ENCODE measurements at regions not wholly inside any gene's neighbourhood (a gene's known extent, or its start where the extent isn't known, plus 50 kb on each side); places are given as distances from the start of the nearest gene placed in this dataset.
A peak's percentile ranks its signal among the peaks of the same experiment; 100 is the strongest.

DNA sequence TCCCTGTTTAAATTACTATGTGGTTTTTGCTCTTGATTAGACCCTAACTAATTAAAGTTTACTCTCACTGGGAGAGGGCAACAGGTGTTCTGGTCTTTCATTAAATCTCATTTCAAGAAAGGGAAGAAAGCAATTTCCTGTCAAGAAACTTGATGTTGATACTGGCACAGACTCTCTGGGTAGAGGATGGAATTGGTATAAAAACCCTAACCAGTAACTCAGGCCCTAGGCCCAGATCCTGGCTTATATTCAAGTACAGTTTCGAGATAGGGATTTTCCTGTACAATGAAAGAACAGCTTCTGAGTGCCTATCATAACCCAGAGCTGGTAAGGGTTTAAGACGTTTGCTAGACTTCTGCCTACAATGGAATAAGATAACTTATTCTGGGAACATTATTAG is 61.6 kb upstream of the ACYP2 start:
- no peak overlapping the region for H3K9ac ChIP-seq (ENCODE audit: low read length)
- no peaks in the 10 kb centered on the region for H3K79me2 ChIP-seq (ENCODE audit: insufficient read depth, low read length)
- no peaks in the 10 kb centered on the region for H4K20me1 ChIP-seq (ENCODE audit: insufficient read depth, low read length)
- TF ChIP-seq EZH2 (IDR thresholded peaks at IDR 0.05; ENCODE audit: borderline replicate concordance, low read length) = no peak
- TF ChIP-seq, protein P1, sequence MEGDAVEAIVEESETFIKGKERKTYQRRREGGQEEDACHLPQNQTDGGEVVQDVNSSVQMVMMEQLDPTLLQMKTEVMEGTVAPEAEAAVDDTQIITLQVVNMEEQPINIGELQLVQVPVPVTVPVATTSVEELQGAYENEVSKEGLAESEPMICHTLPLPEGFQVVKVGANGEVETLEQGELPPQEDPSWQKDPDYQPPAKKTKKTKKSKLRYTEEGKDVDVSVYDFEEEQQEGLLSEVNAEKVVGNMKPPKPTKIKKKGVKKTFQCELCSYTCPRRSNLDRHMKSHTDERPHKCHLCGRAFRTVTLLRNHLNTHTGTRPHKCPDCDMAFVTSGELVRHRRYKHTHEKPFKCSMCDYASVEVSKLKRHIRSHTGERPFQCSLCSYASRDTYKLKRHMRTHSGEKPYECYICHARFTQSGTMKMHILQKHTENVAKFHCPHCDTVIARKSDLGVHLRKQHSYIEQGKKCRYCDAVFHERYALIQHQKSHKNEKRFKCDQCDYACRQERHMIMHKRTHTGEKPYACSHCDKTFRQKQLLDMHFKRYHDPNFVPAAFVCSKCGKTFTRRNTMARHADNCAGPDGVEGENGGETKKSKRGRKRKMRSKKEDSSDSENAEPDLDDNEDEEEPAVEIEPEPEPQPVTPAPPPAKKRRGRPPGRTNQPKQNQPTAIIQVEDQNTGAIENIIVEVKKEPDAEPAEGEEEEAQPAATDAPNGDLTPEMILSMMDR (IDR thresholded peaks at IDR 0.05; ENCODE audit: low read length) = no peak
- H3K4me1 ChIP-seq (ENCODE audit: insufficient read depth, low read length, severe bottlenecking) = peaks cover under 1% of the 10 kb centered on the region
- no peaks in the 10 kb centered on the region for H3F3A ChIP-seq (ENCODE audit: insufficient read depth, low read length)
- H3K27ac ChIP-seq (ENCODE audit: low read depth, low read length, poor library complexity, severe bottlenecking) = no peak overlapping the region
- H3K4me3 ChIP-seq (ENCODE audit: low read depth, low read length, poor library complexity, severe bottlenecking) = no peak overlapping the region
- H3K9me3 ChIP-seq (ENCODE audit: low read length) = peaks cover 3% of the 10 kb centered on the region; the same call in 1 of the 2 replicates
- no peak overlapping the region for H3K4me2 ChIP-seq (ENCODE audit: low read length)
- H2AFZ ChIP-seq (ENCODE audit: low read length) = no peak overlapping the region
- no peaks in the 10 kb centered on the region for H3K27me3 ChIP-seq (ENCODE audit: insufficient read depth, low read length)
- no peaks in the 10 kb centered on the region; the same call in 1 of the 2 replicates for H3K36me3 ChIP-seq (ENCODE audit: insufficient read depth, low read length)
- H3K9me2 ChIP-seq (ENCODE audit: low read depth, low read length) = no peaks in the 10 kb centered on the region

DNA sequence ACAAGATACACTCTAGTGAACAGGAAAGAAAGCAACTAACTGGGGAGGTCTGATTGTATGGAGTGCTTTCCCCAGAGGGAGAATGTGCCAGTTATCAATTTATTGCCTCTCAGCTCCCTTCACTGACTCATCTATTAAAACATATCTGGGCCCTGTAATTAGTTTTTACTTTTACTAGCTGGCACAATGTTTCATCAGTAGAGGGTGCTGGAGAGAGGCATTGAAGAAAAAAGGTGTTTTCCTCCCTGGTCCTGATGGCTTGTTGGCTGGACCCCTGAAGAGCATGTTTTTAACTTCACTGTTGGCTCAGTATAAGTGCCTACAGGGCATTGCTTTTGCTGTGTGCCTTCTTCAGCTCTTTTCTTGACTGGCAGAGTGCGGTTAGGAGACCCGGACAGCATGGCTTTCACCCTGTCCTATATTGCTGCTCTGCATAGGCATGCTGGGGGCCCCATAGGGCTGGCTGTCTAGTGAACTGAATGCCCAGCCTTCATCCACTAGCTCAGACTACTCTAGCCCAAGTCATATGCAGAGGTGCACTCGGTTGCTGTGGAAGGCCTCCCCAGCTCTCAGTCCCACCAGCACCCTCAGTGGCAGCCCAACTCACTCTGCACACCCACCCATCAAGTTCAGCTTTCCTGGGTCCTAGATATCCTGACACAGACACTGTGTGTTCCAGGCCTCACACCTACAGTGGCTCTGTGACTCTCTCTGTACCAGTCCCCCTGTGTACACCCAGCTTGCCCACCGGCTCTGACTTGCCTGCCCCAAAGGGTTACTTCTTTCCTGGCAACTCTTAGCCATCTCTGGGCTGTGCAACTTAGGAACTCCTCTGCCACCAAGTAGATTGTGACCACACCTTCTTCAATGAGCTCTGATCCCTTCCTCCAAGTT is 62.3 kb upstream of the ACYP2 start:
- H3K4me3 ChIP-seq (ENCODE audit: low read depth, low read length, poor library complexity, severe bottlenecking) = no peak overlapping the region
- no peaks in the 10 kb centered on the region for H3K27me3 ChIP-seq (ENCODE audit: insufficient read depth, low read length)
- H3K9me3 ChIP-seq (ENCODE audit: low read length) = peaks cover 3% of the 10 kb centered on the region; the same call in 1 of the 2 replicates
- no peak overlapping the region for H3K9ac ChIP-seq (ENCODE audit: low read length)
- no peaks in the 10 kb centered on the region; the same call in 1 of the 2 replicates for H3K36me3 ChIP-seq (ENCODE audit: insufficient read depth, low read length)
- H3F3A ChIP-seq (ENCODE audit: insufficient read depth, low read length) = no peaks in the 10 kb centered on the region
- TF ChIP-seq EZH2 (IDR thresholded peaks at IDR 0.05; ENCODE audit: borderline replicate concordance, low read length) = no peak
- TF ChIP-seq, protein P1 (IDR thresholded peaks at IDR 0.05; ENCODE audit: low read length) = peak; percentile 37
- H3K4me2 ChIP-seq (ENCODE audit: low read length) = no peak overlapping the region
- H3K27ac ChIP-seq (ENCODE audit: low read depth, low read length, poor library complexity, severe bottlenecking) = no peak overlapping the region
- peaks cover 5% of the 10 kb centered on the region for H3K4me1 ChIP-seq (ENCODE audit: insufficient read depth, low read length, severe bottlenecking)
- H3K79me2 ChIP-seq (ENCODE audit: insufficient read depth, low read length) = no peaks in the 10 kb centered on the region
- no peaks in the 10 kb centered on the region for H4K20me1 ChIP-seq (ENCODE audit: insufficient read depth, low read length)
- no peaks in the 10 kb centered on the region for H3K9me2 ChIP-seq (ENCODE audit: low read depth, low read length)
- H2AFZ ChIP-seq (ENCODE audit: low read length) = no peak overlapping the region

DNA sequence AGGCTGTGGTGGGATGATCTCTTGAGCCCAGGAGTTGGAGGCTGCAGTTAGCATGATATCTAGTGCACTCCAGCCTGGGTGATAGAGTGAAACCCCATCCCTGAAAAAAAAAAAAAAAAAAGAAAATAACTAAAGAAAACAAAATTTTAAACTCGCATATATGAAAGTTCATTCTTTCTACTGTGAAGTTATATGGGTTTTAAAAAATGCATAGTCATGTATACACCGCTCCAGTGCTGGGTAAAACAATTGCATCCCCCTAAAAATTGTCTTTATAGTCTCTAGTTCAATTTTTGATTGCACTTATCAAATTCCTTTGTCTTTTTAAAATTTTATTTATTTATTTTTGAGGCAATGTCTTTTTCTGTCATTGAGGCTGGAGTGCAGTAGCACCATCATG is 65.0 kb upstream of the ACYP2 start:
- Histone ChIP-seq H3K4me2 (ENCODE audit: low read length) (no peak overlapping the region), H3K9ac (ENCODE audit: low read length) (no peak overlapping the region), H3K9me2 (ENCODE audit: low read depth, low read length) (no peaks in the 10 kb centered on the region), H3K4me1 (ENCODE audit: insufficient read depth, low read length, severe bottlenecking) (peaks cover 5% of the 10 kb centered on the region), H3K27me3 (ENCODE audit: insufficient read depth, low read length) (no peaks in the 10 kb centered on the region), H2AFZ (ENCODE audit: low read length) (no peak overlapping the region), H3K79me2 (ENCODE audit: insufficient read depth, low read length) (no peaks in the 10 kb centered on the region), H3K27ac (ENCODE audit: low read depth, low read length, poor library complexity, severe bottlenecking) (no peak overlapping the region), H3K36me3 (ENCODE audit: insufficient read depth, low read length) (no peaks in the 10 kb centered on the region; the same call in 1 of the 2 replicates), H3K4me3 (ENCODE audit: low read depth, low read length, poor library complexity, severe bottlenecking) (no peak overlapping the region), H3K9me3 (ENCODE audit: low read length) (no peaks in the 10 kb centered on the region), H4K20me1 (ENCODE audit: insufficient read depth, low read length) (no peaks in the 10 kb centered on the region), H3F3A (ENCODE audit: insufficient read depth, low read length) (no peaks in the 10 kb centered on the region)
- TF ChIP-seq, protein P1 (IDR thresholded peaks at IDR 0.05; ENCODE audit: low read length) = no peak
- no peak for TF ChIP-seq EZH2 (IDR thresholded peaks at IDR 0.05; ENCODE audit: borderline replicate concordance, low read length)

Measured in OCI-LY1 (cell line).